HG03175 (cell line): ENCODE measurements at regions not wholly inside any gene's neighbourhood (a gene's known extent, or its start where the extent isn't known, plus 50 kb on each side); places are given as distances from the start of the nearest gene placed in this dataset.

Experiments
- ATAC-seq: cut with Tn5 transposase; IDR thresholded peaks from one replicate; pipeline ENCODE4 v1.9.1; 2021; ENCODE audit warnings: mild to moderate bottlenecking, moderate library complexity; ENCODE audit not compliant: unreplicated experiment

- no peak for ATAC-seq
Observed at GRCh38 chr3:69445498-69445897, 59.6 kb upstream of the FRMD4B start.

DNA sequence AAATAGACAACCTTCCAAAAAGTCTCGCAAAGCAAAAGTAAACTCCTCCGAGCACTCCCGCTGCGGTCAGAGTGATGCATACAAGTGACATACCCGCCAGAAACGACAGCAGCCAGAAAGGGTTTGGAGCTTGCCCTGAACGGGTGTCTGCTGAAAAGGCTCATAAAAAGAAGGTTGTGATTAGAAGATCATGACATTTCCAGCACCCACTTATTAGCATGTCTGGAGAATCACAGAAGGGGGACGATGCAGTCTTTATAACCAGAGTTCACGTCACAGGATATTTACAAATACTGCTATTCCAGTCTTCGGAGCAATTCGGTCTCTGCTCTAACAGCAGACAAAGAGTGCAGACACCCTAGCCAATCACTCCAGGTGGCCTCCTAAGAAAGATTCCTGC lies 59.1 kb upstream of the FRMD4B start:
- ATAC-seq, result no peak

DNA sequence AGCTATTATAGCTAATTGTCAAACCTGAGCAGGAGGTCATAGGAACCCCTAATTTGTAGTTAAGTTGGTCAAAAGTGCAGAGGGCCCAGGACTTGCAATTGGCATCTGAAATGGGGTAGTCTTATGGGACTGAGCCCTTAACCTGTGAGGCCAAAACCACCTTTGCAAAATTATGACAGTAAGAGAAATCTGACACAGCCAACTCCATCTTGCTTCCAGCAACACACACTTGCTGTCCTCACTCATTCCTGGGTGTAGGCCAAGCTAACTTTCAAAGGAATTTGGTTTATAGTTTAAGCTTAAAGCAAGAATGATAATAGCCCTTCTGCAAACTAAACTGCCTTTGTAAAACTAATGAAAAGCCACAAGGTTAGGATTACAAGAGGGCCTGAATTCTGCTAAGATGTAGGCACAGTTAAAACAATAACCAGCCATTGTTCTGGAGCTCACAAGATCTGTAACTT lies 57.6 kb upstream of the FRMD4B start:
- ATAC-seq, result no peak

- ATAC-seq, result no peak
Observed at GRCh38 chr3:69442771-69443311, 57.0 kb upstream of the FRMD4B start.

- no peak for ATAC-seq
Observed at GRCh38 chr3:69441732-69442131, 55.8 kb upstream of the FRMD4B start.

DNA sequence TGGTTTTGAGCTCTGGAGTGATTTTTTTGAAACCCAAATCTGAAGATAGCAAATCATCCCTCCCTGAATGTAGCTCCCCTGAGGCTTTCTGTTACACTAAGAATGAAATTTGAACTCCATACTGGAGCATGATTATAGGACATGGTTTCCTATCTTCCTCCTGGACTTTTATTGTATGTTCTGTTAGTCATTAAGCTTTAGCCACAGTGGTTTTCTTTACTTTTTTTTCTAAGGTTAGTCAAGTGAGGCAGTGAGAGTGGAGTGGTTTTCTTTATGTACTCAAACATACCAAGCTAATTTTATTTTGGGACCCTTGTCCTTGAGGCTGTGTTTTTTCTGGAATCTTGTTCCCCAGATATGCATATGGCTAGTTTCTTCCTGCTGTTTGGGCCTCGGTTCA lies 55.2 kb upstream of the FRMD4B start:
- no peak for ATAC-seq

DNA sequence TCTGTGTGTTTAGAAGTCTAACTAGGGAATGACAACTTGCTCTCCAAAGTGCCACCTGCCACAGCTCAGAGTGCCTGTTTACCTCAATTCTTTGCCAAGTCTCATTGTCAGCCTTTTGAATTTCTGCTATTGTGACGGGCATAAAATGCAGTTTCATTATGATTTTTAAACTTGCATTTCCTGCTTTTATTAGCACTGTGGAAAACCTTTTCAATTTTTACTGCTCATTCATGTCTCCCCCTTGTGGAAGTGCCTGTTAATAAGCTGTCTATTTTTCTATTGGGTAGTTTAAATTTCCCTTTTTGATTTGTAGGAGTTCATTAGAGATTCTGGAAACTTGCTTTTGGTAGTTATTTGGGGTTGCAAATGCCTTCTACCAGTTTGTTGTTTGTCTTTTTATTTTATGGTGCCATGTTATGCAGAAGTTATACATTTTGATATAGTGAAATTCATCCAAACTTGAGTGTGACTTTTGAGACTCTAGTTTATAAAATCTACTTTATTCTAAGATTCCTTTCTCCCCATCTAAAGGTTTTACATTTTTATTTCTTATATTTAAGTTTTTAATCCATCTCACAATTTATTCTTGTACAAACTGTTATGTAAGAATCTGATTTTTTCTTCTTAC lies 53.9 kb upstream of the FRMD4B start:
- no peak for ATAC-seq

DNA sequence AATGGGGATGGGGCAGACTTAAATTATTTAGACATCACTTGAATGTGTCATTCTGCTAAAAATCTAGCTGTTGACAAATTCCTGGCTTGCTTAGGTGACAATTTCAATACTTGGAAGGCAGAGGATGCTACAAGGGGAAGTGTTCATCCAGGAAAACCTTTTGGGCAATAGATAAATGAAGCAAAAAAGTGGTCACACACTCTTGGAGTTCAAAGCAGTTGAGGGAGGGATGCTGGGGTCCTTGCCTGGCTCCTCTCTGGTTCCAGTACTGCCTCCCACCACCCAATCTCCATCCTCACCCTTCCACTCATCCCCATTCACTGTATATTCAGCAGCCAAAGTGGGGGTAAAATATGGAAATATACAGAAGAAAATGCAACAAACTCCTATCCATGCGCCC lies 52.6 kb upstream of the FRMD4B start:
- no peak for ATAC-seq

- peak; percentile 44 for ATAC-seq
Observed at GRCh38 chr3:69435274-69436265, 49.7 kb upstream of the FRMD4B start.
